Endothelial cell (in vitro differentiated cells): ENCODE measurements at regions not wholly inside any gene's neighbourhood (a gene's known extent, or its start where the extent isn't known, plus 50 kb on each side); places are given as distances from the start of the nearest gene placed in this dataset.

Experiments used
- DNase-seq: peaks from one replicate; pipeline ENCODE4 v3.0.0; 2021; ENCODE audit warnings: low spot score
- H3K27ac Mint-ChIP-seq: one replicate; pipeline ENCODE4 v1.8.0; 2021; ENCODE audit warnings: mixed read lengths, inconsistent platforms; ENCODE audit not compliant: unreplicated experiment
- H3K27me3 Mint-ChIP-seq: one replicate; pipeline ENCODE4 v1.8.0; 2021; ENCODE audit warnings: mild to moderate bottlenecking, moderate library complexity, mixed read lengths, inconsistent platforms; ENCODE audit not compliant: unreplicated experiment
- H3K36me3 Mint-ChIP-seq: one replicate; pipeline ENCODE4 v1.8.0; 2021; ENCODE audit warnings: mild to moderate bottlenecking, low read depth, mixed read lengths, inconsistent platforms; ENCODE audit not compliant: unreplicated experiment
- H3K4me1 Mint-ChIP-seq: one replicate; pipeline ENCODE4 v1.8.0; 2021; ENCODE audit warnings: mild to moderate bottlenecking, mixed read lengths, inconsistent platforms; ENCODE audit not compliant: unreplicated experiment
- H3K4me3 Mint-ChIP-seq: one replicate; pipeline ENCODE4 v1.8.0; 2021; ENCODE audit warnings: mild to moderate bottlenecking, mixed read lengths, inconsistent platforms; ENCODE audit not compliant: unreplicated experiment
- H3K9me3 Mint-ChIP-seq: one replicate; pipeline ENCODE4 v1.8.0; 2021; ENCODE audit warnings: mixed read lengths, inconsistent platforms; ENCODE audit not compliant: unreplicated experiment
- TF ChIP-seq, protein P1 (sequence below): fragments of 200-600 bp; sonication (generic); IDR thresholded peaks from one replicate; pipeline ENCODE4 v1.5.0; 2021; ENCODE audit warnings: antibody characterized with exemption; ENCODE audit not compliant: unreplicated experiment

DNA sequence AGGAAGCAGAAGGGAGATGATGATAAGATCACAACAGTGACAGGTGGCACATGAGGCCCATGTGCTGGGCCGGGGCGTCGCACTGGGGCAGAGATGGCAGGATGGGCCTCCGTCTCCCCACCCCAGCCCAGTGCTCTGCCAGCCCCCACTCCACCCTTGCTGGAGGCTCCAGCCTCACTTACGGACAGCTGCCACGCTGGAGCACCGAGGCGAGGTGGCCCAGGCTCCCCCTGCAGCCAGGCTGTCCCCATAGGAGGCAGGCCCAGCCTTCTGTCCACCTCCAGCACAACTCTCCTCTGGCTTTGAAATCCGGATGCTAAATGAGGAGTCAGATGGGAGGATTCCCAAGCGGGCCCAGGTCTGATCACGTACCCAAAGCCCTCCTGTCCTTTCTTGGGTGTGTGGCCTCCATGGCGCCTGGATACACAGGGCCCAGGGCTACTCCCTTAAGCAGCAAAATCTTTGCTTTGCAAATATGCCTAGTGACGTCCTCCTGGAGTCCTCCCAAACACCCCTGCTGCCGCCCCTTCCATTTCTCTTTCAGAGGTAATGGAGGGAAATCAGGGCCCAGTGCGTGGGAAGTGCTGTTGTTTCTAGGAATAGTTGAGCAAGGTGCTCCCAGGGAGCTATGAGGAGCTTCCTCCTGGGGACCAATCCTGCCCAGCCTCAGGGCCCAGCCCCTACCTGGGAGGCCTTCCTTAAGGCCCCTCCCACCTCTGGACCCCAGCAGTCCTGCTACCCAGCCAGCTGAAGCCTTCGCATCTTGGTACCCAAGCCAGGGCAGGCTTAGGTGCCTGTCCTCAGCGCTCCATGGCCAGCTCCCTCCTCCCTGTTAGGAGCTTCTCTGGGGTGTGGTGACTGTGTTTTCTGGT, 170.4 kb upstream of the MYCN start:
- H3K4me1 Mint-ChIP-seq: peaks cover 7% of the 10 kb centered on the region
- TF ChIP-seq, protein P1, sequence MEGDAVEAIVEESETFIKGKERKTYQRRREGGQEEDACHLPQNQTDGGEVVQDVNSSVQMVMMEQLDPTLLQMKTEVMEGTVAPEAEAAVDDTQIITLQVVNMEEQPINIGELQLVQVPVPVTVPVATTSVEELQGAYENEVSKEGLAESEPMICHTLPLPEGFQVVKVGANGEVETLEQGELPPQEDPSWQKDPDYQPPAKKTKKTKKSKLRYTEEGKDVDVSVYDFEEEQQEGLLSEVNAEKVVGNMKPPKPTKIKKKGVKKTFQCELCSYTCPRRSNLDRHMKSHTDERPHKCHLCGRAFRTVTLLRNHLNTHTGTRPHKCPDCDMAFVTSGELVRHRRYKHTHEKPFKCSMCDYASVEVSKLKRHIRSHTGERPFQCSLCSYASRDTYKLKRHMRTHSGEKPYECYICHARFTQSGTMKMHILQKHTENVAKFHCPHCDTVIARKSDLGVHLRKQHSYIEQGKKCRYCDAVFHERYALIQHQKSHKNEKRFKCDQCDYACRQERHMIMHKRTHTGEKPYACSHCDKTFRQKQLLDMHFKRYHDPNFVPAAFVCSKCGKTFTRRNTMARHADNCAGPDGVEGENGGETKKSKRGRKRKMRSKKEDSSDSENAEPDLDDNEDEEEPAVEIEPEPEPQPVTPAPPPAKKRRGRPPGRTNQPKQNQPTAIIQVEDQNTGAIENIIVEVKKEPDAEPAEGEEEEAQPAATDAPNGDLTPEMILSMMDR: no peak
- no peak overlapping the region for H3K27ac Mint-ChIP-seq
- no peaks in the 10 kb centered on the region for H3K36me3 Mint-ChIP-seq
- H3K9me3 Mint-ChIP-seq: no peaks in the 10 kb centered on the region
- peaks cover 6% of the 10 kb centered on the region for H3K27me3 Mint-ChIP-seq
- DNase-seq: no peak
- H3K4me3 Mint-ChIP-seq: no peak overlapping the region

DNA sequence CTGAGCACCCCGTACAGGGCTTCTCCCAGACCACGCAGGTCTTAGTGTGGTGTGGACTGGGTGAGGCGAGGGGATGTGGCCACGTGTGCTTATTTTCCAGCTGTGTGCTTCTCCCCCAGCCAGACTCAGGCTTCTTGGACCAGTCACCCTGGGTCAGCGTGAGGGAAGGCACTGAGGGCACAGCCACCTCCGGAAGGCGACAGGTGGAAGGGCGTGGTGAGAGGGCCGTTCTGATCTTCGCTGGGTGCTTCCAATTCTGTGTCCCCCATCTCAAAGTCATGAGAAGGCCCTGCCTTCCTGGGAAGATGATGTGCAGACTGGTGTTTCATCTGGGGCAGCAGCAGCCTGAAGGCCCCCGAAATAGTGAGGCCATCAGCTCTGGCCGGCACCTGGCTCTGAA, 169.7 kb upstream of the MYCN start:
- TF ChIP-seq, protein P1: no peak
- H3K4me3 Mint-ChIP-seq: no peak overlapping the region
- no peaks in the 10 kb centered on the region for H3K9me3 Mint-ChIP-seq
- no peak for DNase-seq
- no peaks in the 10 kb centered on the region for H3K36me3 Mint-ChIP-seq
- H3K27ac Mint-ChIP-seq: no peak overlapping the region
- H3K27me3 Mint-ChIP-seq: peaks cover 3% of the 10 kb centered on the region
- H3K4me1 Mint-ChIP-seq: peaks cover 7% of the 10 kb centered on the region

DNA sequence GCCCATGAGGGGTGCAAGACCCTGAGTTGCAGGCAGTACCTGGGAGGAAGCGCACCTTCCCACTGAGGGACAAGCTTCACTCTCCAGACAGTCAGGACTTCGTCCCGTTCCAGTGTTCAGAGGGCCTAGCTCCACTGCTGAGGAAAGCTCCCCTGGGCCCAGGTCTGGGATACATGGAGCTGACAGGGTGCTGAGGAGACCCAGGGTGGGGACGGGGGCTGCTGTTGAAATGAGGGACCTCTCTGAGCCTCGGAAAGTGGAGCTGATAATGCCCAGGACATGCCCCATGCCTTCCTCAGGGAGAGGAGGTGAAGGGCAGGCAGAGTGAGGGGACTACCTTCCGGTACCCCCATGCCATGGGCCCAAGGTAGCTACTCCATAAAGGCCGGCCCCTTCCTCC, 169.2 kb upstream of the MYCN start:
- peaks cover 5% of the 10 kb centered on the region for H3K27me3 Mint-ChIP-seq
- no peak overlapping the region for H3K4me3 Mint-ChIP-seq
- H3K9me3 Mint-ChIP-seq: no peaks in the 10 kb centered on the region
- peaks cover 7% of the 10 kb centered on the region for H3K4me1 Mint-ChIP-seq
- no peak overlapping the region for H3K27ac Mint-ChIP-seq
- DNase-seq: no peak
- TF ChIP-seq, protein P1: no peak
- H3K36me3 Mint-ChIP-seq: no peaks in the 10 kb centered on the region

DNA sequence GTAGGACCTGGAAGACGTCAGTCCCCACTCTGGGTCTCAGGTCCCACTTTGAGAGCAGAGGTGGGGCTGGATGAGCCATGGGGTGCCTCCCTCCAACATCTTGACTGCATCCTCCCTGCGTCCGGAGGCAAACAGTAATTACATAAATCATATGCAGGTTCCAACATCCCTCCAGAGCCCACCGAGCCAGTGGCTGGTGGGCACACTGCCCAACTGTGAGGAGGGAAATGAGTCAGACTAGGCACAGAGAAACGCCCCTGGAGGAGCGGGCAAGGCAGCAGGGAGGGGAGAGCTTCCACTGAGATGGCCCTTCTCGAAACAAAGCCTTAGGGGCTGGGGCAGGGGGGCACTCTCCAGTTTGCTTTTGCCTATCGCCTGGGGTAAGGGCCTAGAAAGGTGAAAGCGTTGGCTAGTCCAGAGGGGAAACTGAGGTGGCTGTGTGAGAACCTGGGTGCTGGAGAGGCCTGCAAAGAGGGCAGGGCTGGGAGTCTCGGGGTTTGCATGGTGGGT, 168.2 kb upstream of the MYCN start:
- DNase-seq: no peak
- Mint-ChIP-seq H3K27me3 (peaks cover 5% of the 10 kb centered on the region), H3K9me3 (no peaks in the 10 kb centered on the region), H3K27ac (no peak overlapping the region), H3K36me3 (no peaks in the 10 kb centered on the region), H3K4me3 (no peak overlapping the region), H3K4me1 (peaks cover 7% of the 10 kb centered on the region)
- TF ChIP-seq, protein P1: no peak

DNA sequence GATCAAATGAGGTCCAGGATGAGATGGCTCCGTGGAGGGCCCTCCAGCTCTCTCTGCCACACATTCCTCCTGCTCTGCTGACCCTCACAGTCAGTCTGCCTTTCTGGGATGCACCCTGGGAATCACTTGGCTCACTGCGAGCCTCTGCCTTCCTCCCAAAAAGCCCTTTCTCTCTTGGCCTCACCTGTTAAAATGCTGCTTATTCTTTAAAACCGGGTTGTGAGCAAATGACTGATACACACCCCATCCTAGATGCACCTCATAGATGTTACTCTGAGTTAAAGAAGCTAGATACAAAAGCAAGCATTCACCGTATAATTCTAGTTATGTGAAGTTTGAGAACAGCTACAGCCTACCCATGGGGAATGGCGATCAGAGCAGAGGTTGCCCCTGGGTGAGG, 167.7 kb upstream of the MYCN start:
- TF ChIP-seq, protein P1: no peak
- no peak overlapping the region for H3K4me3 Mint-ChIP-seq
- H3K27me3 Mint-ChIP-seq: peaks cover 5% of the 10 kb centered on the region
- H3K27ac Mint-ChIP-seq: no peak overlapping the region
- no peak for DNase-seq
- H3K9me3 Mint-ChIP-seq: no peaks in the 10 kb centered on the region
- peaks cover 7% of the 10 kb centered on the region for H3K4me1 Mint-ChIP-seq
- H3K36me3 Mint-ChIP-seq: no peaks in the 10 kb centered on the region
